ENCODE measurements at regions not wholly inside any gene's neighbourhood (a gene's known extent, or its start where the extent isn't known, plus 50 kb on each side); places are given as distances from the start of the nearest gene placed in this dataset.
A peak's percentile ranks its signal among the peaks of the same experiment; 100 is the strongest.
"Not testable (repeated sequence)": the region's sequence is repeated elsewhere in the genome, so short reads cannot be mapped to it uniquely, and the experiment has no call there.

- no peaks in the 10 kb centered on the region for H3K9me3 ChIP-seq (ENCODE audit: control insufficient read depth, low read length)
- H3K4me1 ChIP-seq (ENCODE audit: control insufficient read depth, insufficient read depth, low read length, poor library complexity, severe bottlenecking): peaks cover 20% of the 10 kb centered on the region
- peak overlapping the region; percentile 98 for H3K27ac ChIP-seq (ENCODE audit: insufficient read depth, low read length, poor library complexity, severe bottlenecking)
- DNase-seq: no peak
- H3K27me3 ChIP-seq (replicated peaks; ENCODE audit: control insufficient read depth, insufficient read depth, low read length, poor library complexity, severe bottlenecking): no peaks in the 10 kb centered on the region
- no peaks in the 10 kb centered on the region for H3K36me3 ChIP-seq (ENCODE audit: control insufficient read depth, insufficient read depth, low read length)
- no peak overlapping the region for H3K4me3 ChIP-seq (ENCODE audit: insufficient read depth, low read depth, low read length, poor library complexity, severe bottlenecking)
These were observed 205.6 kb downstream of the C9orf50 start for GRCh38 chr9:129414993-129415941.

GRCh38 chr9:129414377-129414992 lies 206.4 kb downstream of the C9orf50 start:
- DNase-seq: peak; percentile 12 to 24 (median 16)
- H3K4me3 ChIP-seq (ENCODE audit: insufficient read depth, low read depth, low read length, poor library complexity, severe bottlenecking): peak overlapping the region; percentile 61
- no peaks in the 10 kb centered on the region for H3K9me3 ChIP-seq (ENCODE audit: control insufficient read depth, low read length)
- no peaks in the 10 kb centered on the region for H3K36me3 ChIP-seq (ENCODE audit: control insufficient read depth, insufficient read depth, low read length)
- peaks cover 20% of the 10 kb centered on the region for H3K4me1 ChIP-seq (ENCODE audit: control insufficient read depth, insufficient read depth, low read length, poor library complexity, severe bottlenecking)
- no peaks in the 10 kb centered on the region for H3K27me3 ChIP-seq (replicated peaks; ENCODE audit: control insufficient read depth, insufficient read depth, low read length, poor library complexity, severe bottlenecking)
- peak overlapping the region; percentile 98 for H3K27ac ChIP-seq (ENCODE audit: insufficient read depth, low read length, poor library complexity, severe bottlenecking)

- peaks cover 20% of the 10 kb centered on the region for H3K4me1 ChIP-seq (ENCODE audit: control insufficient read depth, insufficient read depth, low read length, poor library complexity, severe bottlenecking)
- peak; percentile 96 to 99 (median 96) for DNase-seq
These were observed 207.1 kb downstream of the C9orf50 start for GRCh38 chr9:129413537-129414376.

GRCh38 chr9:129412814-129413536 lies 207.9 kb downstream of the C9orf50 start:
- no peaks in the 10 kb centered on the region for H3K36me3 ChIP-seq (ENCODE audit: control insufficient read depth, insufficient read depth, low read length)
- H3K9me3 ChIP-seq (ENCODE audit: control insufficient read depth, low read length): no peaks in the 10 kb centered on the region
- no peaks in the 10 kb centered on the region for H3K27me3 ChIP-seq (replicated peaks; ENCODE audit: control insufficient read depth, insufficient read depth, low read length, poor library complexity, severe bottlenecking)
- H3K4me3 ChIP-seq (ENCODE audit: insufficient read depth, low read depth, low read length, poor library complexity, severe bottlenecking): peak overlapping the region; percentile 56
- H3K27ac ChIP-seq (ENCODE audit: insufficient read depth, low read length, poor library complexity, severe bottlenecking): peak overlapping the region; percentile 99
- DNase-seq: peak in 2 of 3 donors; percentile 45
- peaks cover 20% of the 10 kb centered on the region for H3K4me1 ChIP-seq (ENCODE audit: control insufficient read depth, insufficient read depth, low read length, poor library complexity, severe bottlenecking)

More at GRCh38 chr9:129413537-129414376, 207.1 kb downstream of the C9orf50 start:
- Histone ChIP-seq H3K4me3 (ENCODE audit: insufficient read depth, low read depth, low read length, poor library complexity, severe bottlenecking) (peak overlapping the region; percentile 61), H3K27ac (ENCODE audit: insufficient read depth, low read length, poor library complexity, severe bottlenecking) (peak overlapping the region; percentile 99), H3K36me3 (ENCODE audit: control insufficient read depth, insufficient read depth, low read length) (no peaks in the 10 kb centered on the region), H3K9me3 (ENCODE audit: control insufficient read depth, low read length) (no peaks in the 10 kb centered on the region), H3K27me3 (replicated peaks; ENCODE audit: control insufficient read depth, insufficient read depth, low read length, poor library complexity, severe bottlenecking) (no peaks in the 10 kb centered on the region)

- Histone ChIP-seq H3K27ac (ENCODE audit: insufficient read depth, low read length, poor library complexity, severe bottlenecking) (peak overlapping the region; percentile 99), H3K4me3 (ENCODE audit: insufficient read depth, low read depth, low read length, poor library complexity, severe bottlenecking) (peak overlapping the region; percentile 50), H3K4me1 (ENCODE audit: control insufficient read depth, insufficient read depth, low read length, poor library complexity, severe bottlenecking) (peaks cover 20% of the 10 kb centered on the region)
- not testable (repeated sequence) for H3K36me3 ChIP-seq (ENCODE audit: control insufficient read depth, insufficient read depth, low read length); H3K27me3 ChIP-seq (replicated peaks; ENCODE audit: control insufficient read depth, insufficient read depth, low read length, poor library complexity, severe bottlenecking); H3K9me3 ChIP-seq (ENCODE audit: control insufficient read depth, low read length); DNase-seq
These were observed 208.6 kb downstream of the C9orf50 start for GRCh38 chr9:129412176-129412813.

GRCh38 chr9:129411501-129412175 lies 209.3 kb downstream of the C9orf50 start:
- H3K36me3 ChIP-seq (ENCODE audit: control insufficient read depth, insufficient read depth, low read length): no peaks in the 10 kb centered on the region
- no peaks in the 10 kb centered on the region for H3K27me3 ChIP-seq (replicated peaks; ENCODE audit: control insufficient read depth, insufficient read depth, low read length, poor library complexity, severe bottlenecking)
- H3K4me3 ChIP-seq (ENCODE audit: insufficient read depth, low read depth, low read length, poor library complexity, severe bottlenecking): no peak overlapping the region
- H3K9me3 ChIP-seq (ENCODE audit: control insufficient read depth, low read length): no peaks in the 10 kb centered on the region
- no peak overlapping the region for H3K27ac ChIP-seq (ENCODE audit: insufficient read depth, low read length, poor library complexity, severe bottlenecking)
- H3K4me1 ChIP-seq (ENCODE audit: control insufficient read depth, insufficient read depth, low read length, poor library complexity, severe bottlenecking): peaks cover 20% of the 10 kb centered on the region
- DNase-seq: no peak

- H3K4me1 ChIP-seq (ENCODE audit: control insufficient read depth, insufficient read depth, low read length, poor library complexity, severe bottlenecking): peaks cover 20% of the 10 kb centered on the region
- no peak for DNase-seq
- H3K4me3 ChIP-seq (ENCODE audit: insufficient read depth, low read depth, low read length, poor library complexity, severe bottlenecking): no peak overlapping the region
- H3K36me3 ChIP-seq (ENCODE audit: control insufficient read depth, insufficient read depth, low read length): no peaks in the 10 kb centered on the region
- no peaks in the 10 kb centered on the region for H3K9me3 ChIP-seq (ENCODE audit: control insufficient read depth, low read length)
- H3K27me3 ChIP-seq (replicated peaks; ENCODE audit: control insufficient read depth, insufficient read depth, low read length, poor library complexity, severe bottlenecking): no peaks in the 10 kb centered on the region
- H3K27ac ChIP-seq (ENCODE audit: insufficient read depth, low read length, poor library complexity, severe bottlenecking): no peak overlapping the region
These were observed 210.7 kb downstream of the C9orf50 start for GRCh38 chr9:129410226-129410625.

GRCh38 chr9:129408535-129409215 lies 212.2 kb downstream of the C9orf50 start:
- peaks cover 8% of the 10 kb centered on the region for H3K4me1 ChIP-seq (ENCODE audit: control insufficient read depth, insufficient read depth, low read length, poor library complexity, severe bottlenecking)
- DNase-seq: no peak

More at GRCh38 chr9:129408535-129409215, 212.2 kb downstream of the C9orf50 start:
- Histone ChIP-seq H3K27ac (ENCODE audit: insufficient read depth, low read length, poor library complexity, severe bottlenecking) (no peak overlapping the region), H3K36me3 (ENCODE audit: control insufficient read depth, insufficient read depth, low read length) (no peaks in the 10 kb centered on the region), H3K4me3 (ENCODE audit: insufficient read depth, low read depth, low read length, poor library complexity, severe bottlenecking) (no peak overlapping the region), H3K9me3 (ENCODE audit: control insufficient read depth, low read length) (no peaks in the 10 kb centered on the region), H3K27me3 (replicated peaks; ENCODE audit: control insufficient read depth, insufficient read depth, low read length, poor library complexity, severe bottlenecking) (no peaks in the 10 kb centered on the region)
